Fibroblast of peridontal ligament (primary cell): ENCODE measurements at regions not wholly inside any gene's neighbourhood (a gene's known extent, or its start where the extent isn't known, plus 50 kb on each side); places are given as distances from the start of the nearest gene placed in this dataset.

Source experiments
- DNase-seq: peaks from one replicate; pipeline ENCODE4 v3.0.0-alpha.2; 2010; ENCODE audit errors: extremely low read depth

GRCh38 chr15:39471785-39472574 lies 108.9 kb upstream of the THBS1 start:
- peak; percentile 18 for DNase-seq

GRCh38 chr15:39472621-39473297 lies 108.1 kb upstream of the THBS1 start:
- DNase-seq = peak; percentile 23

- no peak for DNase-seq
Measured at GRCh38 chr15:39473298-39473947, 107.5 kb upstream of the THBS1 start.

DNA sequence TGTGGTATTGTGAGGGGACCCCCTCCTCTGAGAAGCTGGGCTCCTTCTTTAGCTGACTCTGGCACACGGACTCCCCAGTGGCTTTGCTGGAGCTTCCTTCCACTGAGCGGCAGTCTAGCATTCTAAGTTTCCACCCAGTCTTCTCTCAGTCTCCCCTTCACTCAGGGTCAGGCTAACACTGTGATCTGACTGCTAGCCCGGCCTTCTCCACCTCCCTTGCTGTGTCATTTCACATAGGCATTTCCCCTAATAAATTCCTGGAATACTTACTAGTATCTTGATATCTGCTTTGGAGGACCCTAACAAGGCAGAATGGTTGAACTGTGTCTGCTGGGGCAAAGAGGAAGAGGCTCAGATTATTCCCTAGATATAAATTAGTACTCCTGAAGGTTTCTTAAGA lies 106.2 kb upstream of the THBS1 start:
- no peak for DNase-seq

DNA sequence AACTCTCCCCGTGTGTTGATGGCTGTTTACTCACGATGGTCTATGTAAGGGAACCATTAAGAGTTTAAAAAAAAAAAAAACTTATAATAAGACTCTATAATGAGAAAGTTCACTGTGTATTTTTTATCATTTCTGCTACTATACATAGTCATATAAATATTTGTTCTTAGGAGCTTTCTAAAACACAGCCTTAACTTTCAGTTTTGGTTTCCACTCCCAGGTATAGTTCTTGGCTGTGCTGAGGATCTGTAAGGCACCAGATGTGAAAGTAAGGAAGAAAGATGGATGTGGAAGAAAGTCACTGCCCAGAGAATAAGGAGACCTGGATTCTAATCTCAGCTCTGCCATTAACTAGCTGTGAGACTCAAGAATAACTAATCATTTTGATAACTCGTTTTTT lies 101.9 kb upstream of the THBS1 start:
- DNase-seq = peak; percentile 25

DNA sequence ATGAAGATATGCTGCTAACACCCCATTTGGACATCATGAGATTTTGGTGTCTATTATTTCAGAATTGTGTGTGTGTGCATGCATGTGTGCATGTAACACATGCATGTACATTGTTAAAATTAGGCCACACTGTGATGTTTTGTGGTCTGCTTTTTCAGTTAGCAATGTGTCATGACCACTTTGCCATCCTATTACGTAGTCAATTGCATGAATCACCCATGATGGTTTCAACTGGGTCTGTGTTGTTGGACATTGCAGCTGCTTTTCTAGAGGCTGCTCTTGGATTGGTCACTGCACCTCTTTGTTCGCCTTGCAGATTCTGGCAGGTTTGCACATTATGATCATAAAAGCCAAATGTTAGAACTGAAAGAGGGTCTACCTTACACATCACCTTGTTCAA lies 101.0 kb upstream of the THBS1 start:
- peak; percentile 59 for DNase-seq

DNA sequence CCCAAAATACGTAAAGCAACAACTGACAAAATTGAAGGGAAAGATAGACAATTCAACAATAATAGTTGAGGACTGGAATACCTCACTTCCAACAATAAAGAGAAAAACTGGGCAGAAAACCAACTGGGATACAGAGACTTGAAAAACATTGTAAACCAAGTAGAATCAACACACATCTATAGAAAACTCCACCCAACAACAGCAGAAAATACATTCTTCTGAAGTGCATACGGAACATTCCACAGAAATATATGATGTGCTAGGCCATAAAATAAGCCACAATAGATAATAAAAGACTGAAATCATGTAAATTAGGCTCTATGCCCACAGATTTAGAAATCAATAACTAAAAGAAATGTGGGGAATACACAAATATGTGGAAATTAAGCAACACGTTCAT lies 98.4 kb upstream of the THBS1 start:
- DNase-seq = no peak

DNA sequence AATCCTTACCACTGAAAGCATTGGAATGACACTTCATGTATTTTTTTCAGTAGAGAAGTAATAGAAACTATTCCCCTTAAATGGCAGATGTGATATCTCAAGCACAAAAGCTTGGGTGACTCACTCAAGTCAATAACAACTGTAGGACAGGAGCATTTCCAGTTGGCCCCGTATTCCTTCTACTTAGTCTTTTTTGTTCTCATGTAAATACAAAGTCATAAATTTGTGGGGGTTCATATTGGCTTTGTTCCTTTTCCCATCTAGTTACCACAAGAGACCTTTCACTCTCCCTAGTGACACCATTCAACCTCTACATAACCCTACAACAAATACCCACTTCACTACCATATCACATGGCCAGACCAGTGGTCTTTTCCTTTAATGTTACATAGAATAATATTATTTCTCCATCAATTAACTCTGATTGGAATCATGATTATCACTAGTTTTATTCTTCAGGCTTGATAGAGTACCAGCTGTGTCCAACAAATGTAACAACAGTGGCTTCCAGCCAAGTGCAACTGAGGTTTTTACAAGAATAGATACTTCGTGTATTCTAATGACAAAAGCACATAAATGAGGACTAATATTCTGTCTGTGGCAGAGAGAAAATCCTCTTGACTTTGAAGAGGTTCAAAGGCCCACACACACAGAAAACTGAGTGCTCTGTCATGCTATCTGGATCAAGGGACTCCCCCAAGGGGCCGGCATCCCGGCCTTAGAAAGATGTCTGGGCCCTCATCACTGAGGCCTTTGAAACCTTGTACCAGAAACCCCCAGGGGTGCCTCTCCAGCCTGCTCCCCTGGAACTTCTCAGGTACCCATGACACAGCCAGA lies 94.0 kb upstream of the THBS1 start:
- no peak for DNase-seq

DNA sequence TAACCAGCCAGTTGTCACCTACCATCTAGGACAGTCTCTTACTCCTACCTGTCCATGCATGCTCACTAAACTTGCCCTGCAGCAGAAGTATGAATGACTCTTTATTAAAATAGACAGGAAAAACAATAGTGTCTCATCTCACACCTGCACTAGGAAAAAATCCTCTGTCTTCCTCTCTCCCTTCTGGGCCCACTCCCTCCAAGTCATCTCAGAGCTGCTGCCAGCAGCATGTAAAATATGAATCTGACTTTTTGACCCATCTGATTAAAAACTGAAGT lies 93.5 kb upstream of the THBS1 start:
- no peak for DNase-seq

DNA sequence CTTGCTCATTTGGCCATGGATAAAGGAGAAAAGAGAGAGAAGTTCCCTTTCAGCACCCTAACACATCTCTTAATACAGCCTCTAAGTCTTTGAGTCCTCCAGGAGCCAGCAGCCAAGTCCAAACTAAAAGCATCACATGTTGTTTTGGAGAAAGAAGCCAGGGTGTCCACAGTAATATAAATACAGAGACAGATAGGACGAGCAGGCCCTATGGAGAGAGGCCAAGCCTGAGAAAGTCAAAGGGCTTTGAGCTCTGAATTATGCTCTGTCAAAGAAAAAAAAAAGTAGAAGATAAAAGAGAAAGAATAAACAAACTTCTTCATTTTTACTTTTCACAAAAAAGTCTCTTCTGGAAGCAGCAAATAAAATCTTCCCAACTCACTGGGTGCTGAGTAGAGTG lies 92.4 kb upstream of the THBS1 start:
- peak; percentile 32 for DNase-seq

- no peak for DNase-seq
Measured at GRCh38 chr15:39488961-39489360, 91.9 kb upstream of the THBS1 start.

DNA sequence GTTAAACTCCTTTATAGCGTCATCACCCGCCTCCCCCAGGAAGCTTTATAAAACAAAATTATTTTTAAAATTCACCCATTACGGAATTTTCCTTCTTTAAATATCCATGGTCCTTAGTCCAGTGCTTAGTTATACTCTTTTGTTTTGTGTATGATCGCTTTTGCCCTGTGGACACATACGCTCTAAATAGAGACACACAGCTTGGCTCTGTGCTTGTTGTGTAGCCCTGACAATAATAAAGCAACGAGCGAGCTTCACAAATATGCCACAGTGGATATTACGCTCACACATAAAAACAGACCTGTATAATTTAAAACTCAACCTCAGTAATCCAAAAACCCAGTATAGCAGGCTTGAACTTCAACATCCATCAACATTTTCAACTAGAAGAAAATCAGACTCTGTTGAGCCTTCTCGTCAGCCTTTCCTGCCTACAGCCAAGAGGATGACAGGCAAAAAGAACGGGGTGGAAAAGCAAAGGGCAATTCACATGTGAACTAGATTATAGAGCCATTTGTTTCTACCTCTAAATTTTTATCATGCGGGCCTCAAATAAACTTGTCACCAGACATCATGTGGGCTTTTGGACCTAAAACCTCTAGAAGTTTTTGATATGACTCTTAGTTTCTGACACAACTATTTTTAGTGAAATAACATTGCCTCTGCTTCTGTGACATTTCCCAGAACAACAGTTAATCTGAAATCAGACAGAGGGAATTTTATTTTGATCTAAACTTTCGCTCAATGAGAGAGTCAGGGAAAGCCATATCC lies 89.6 kb upstream of the THBS1 start:
- DNase-seq = no peak

- DNase-seq = no peak
Measured at GRCh38 chr15:39491886-39492490, 88.9 kb upstream of the THBS1 start.

DNA sequence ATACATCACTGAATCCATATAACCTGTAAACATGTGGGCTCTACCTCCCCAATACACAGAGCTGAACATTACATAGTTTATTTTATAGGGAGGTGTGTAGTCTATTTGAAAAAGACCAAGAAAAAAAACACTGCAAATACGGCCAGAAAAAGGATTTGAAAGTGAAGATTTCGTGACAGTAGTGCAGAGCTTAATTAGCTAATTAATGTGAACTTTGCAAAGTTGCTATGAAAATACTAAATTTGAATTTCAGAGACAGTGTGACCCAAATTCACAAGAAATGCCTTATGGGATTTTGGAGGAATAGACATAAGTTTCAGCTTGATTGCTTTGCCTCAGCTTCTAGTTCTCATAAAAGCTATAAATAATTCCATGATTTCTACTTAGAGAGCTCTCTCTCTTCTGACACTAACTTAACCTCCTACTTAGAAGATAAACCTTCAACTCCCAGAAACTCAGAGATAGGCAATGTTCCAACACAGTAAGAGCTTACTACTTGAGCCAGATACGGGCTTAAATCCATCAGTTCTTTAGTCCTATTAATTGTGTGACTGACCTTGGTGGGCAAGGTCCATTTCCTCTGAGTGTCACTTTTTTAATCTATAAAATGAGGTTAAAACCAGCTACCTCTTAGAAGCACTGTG lies 87.3 kb upstream of the THBS1 start:
- no peak for DNase-seq

GRCh38 chr15:39494462-39494861 lies 86.4 kb upstream of the THBS1 start:
- DNase-seq = no peak

DNA sequence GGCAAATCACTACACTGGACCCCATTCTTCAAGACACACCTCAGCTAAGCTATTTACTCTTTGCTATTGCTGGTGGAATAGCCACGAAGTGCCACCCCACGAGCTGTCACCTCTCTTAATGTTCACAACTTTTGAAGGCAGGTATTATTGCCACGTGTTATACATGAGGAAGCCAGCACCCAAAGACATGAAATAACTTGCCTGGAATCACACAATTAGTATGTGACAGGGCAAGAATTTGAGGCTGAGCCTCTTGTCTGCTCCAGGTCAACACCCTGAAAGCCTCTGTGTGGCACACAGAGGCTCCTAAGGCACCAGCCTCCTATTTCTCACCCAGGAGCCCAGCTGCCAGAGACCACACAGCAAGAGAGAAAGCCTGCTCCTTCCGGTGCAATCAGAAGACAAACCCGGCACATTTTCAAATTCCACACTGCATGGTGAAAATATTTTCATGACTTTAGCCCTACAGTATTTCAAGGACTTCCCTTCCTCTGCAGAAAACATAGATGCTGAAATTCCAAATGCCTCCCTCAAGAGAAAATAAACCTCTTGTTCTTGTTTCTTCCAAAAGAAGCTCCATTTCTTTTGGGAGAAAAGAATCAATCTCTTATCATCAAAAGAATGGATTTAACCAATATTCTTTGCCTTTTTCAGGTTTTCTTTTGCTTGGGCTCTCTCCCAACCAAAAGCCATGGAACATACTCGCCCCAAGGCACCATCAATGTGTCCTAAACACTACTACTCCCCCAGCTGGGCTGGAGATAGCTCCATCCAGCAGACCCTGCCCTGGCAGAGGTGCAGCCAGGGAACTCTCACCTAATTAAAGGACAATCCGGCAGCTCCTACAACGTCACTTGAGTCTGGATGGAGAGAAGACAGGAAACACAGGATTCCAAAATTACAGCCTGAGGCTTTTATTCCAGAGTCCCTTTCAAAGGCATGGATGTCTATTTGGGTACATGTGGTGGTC lies 84.7 kb upstream of the THBS1 start:
- DNase-seq = peak; percentile 70

- DNase-seq = no peak
Measured at GRCh38 chr15:39497016-39497758, 83.7 kb upstream of the THBS1 start.

GRCh38 chr15:39497759-39498565 lies 82.9 kb upstream of the THBS1 start:
- DNase-seq = peak; percentile 37
